ENCODE measurements at regions not wholly inside any gene's neighbourhood (a gene's known extent, or its start where the extent isn't known, plus 50 kb on each side); places are given as distances from the start of the nearest gene placed in this dataset.

DNA sequence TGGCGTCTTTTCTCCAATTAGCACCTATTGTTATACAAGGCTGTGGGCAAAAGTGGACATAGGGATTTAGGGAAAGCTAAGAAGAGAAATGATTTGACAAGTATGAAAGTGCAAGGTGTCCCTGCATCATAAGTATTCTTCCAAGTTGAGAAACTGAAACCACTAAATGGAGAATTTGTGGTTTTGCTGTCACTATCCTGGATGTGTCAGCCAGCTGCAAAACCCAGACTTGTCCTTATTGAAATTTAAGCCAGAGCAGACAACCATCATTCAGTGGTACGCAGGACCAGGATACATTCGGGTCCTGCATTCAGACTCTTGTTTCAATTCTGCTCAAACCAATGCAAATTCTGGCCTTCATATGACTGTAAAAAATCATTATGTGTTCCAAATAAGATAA, 384.8 kb upstream of the TGFBR2 start:
- peak; percentile 72 for ATAC-seq
- DNase-seq, result no peak

- ATAC-seq, result no peak
- DNase-seq, result no peak
These were observed 384.0 kb upstream of the TGFBR2 start for GRCh38 chr3:30222441-30222840.

DNA sequence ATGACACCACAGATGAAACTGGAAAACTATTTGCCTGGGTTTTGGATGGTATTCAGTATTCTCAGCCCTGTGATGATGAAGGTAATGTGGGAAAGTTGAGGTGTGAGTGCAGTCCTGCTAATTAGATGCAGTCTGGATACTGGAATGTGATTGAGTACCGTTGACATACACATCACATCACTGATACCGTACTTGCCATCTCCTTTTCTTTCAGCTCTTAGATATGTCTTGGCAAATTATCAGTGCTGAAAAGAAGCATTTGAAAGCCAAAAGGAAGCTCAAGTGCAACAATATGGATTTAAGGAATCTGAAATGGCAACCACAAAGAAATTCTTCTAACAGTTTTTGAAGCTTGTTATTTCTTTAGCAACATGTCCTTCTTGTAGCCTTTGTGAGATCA, 381.4 kb upstream of the TGFBR2 start:
- DNase-seq, result no peak
- ATAC-seq, result no peak

DNA sequence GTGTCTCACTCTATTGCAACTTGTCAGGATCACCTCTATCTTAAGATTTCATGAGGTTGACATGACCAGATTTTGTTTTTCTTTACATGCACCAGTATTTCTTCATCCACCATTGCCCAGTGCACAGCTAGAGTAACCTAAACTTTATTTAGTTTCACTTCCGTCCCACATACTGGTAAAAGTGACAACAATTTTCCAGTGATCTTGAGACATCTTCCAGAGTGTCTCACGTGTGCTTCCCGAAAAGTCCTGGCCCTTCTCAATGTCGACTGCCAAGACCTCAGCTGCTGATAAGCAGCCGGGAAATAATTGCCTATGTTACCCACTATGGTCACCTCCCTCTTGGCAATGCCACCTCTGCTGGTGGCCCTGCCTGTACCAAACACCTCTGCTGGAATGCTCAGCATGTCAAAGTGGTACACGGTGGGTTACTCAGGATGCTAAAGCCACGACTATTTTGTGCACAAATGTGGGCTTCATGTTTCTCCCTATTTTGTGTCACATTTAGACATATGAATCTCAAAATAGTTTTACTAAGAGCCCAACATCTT, 379.7 kb upstream of the TGFBR2 start:
- ATAC-seq (no peak), DNase-seq (no peak)

DNA sequence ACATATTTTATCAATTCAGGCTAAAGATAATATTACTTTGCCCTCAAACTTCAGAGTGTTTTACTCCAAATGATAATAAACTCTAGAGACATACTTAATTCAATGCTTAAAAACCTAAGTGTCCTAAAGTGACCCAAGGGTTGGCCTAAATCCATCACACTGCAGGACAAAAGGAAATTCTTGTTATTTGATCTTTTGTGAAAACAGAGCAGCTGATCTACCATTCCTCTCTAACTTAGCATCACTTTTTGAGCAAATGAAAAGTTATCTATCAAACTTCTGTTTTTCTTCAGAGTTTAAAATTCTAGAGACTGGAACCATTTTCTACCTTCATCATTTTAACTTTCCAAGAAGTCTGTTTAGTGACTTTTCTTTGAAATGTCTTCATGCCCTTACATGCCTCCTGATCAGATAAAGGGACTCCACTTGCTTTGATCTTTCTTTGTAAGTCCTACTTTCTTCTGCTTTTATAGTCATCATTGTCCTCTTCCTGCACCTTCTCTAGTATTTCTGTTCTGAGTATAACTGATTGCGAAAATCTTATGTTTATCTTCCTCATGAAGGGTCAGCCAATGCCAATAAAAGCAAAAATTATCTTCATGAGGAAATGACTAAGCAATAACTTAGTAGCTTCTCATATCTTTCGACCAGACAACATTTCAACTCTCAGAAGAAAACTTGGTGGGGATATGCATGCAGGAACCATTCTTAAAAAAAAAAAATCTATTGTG, 378.7 kb upstream of the TGFBR2 start:
- DNase-seq (no peak), ATAC-seq (no peak)

GRCh38 chr3:30228302-30228631, 378.1 kb upstream of the TGFBR2 start:
- ATAC-seq (no peak), DNase-seq (no peak)

DNA sequence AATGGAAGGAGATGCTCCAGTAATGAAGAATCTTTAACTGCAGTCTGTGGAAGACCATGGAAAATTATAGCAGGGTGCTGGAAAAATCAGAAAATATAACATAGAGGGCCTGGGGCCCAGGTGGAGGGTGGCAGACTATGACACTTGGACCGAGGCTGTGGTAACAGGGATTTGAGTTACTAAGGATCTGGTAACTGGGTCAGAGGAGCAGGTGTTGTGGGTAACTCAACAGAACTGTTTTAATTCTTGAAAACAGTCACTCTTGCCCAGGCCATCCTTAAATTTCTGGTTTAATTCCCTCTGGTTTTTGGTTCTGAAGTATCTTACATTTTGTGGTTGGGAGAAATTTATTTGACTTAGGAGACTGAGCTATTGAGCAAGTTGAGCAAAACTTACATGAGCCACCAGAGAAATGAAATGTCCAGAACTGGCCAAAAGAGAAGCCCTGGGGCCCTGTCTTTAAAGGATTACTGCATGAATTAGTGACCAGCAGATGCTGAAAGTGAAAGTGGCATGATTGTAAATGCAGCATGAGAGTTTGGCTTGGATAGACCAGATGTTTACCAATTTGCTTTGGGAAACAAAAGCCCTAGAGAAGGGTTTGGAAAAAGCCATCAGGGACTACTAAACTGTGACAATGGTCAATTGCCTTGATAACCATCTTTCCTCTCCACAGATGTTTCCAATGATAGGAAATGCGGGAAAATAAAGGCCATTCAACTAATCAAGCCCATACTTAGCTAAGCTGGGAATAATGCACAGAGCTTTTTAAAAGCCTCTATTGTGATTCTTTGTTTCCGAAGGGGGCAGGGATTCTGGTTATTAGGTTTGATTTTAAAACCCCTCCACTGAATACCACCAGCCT, 374.9 kb upstream of the TGFBR2 start:
- DNase-seq (no peak), ATAC-seq (no peak)

DNA sequence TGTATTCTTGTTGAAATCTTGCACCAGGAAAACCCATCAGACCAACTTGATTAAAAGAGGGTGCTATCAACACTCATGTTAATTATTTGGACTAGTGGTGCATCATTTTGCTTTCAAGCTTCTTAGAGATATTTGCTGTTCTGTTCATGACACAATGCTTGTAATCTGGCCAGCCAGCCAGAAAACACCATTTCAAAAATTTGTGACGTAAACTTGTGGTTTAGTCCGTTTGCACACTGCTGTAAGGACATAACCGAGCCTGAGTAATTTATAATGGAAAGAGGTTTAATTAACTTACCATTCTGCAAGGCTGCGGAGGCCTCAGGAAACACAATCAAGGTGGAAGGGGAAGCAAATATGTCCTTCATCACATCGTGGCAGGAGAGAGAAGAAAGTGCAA, 374.3 kb upstream of the TGFBR2 start:
- no peak for ATAC-seq
- DNase-seq, result no peak

GRCh38 chr3:30233913-30234646, 372.3 kb upstream of the TGFBR2 start:
- DNase-seq, result no peak
- ATAC-seq, result no peak

DNA sequence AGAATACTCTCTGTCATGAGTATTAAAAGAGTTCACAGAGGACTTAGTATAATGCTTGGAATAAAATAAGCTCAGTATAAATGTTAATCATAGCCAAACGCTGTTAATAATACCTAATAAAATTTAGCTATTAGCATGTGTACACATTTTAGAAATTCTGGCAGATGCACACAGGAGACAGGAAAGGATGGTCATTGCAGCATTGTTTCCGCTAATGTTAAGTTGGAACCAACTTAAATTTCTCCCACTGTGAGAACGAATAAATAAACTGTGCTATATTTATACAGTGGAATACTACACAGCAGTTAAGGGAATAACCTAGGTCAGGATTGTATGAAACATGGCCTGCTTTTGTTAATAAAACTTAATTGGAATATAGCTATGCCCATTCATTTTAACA, 370.4 kb upstream of the TGFBR2 start:
- ATAC-seq, result no peak
- DNase-seq, result no peak

GRCh38 chr3:30241721-30242120, 364.7 kb upstream of the TGFBR2 start:
- DNase-seq (no peak), ATAC-seq (no peak)

DNA sequence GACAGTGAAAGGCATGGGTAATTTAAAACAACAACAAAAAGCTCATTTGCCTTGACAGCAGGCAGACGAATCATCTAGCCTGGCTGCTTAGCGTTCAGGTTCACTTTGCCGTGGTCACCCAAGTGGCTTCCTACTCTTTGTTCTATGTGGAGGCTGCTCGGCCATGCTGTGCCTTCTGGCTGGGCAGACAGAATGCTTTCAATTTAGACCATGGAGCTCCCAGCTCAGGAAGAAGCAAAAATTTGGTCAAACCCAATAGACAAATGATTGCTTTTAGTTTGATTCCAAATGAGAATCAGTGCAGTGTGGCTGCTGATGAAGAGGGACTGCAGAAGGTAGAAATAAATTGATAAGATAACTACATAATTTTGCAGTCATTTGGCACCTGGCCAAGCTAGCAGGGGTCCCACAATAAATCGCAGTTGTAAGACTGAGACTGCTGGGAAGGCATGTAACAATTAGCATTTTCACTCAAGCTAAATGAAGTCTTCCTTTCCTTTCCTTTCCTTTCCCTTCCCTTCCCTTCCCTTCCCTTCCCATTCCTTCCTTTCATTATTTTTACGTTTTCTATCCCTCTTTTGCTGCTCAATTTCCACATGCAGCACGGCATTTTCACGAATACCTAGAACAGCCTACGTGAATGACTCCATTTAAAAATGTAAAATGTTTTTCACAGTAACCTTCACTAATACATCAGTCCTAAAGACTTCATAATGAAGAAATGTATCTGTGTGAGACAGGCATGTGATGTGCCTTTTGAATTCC, 360.4 kb upstream of the TGFBR2 start:
- ATAC-seq (no peak), DNase-seq (no peak)

GRCh38 chr3:30248423-30248822, 358.0 kb upstream of the TGFBR2 start:
- DNase-seq (no peak), ATAC-seq (peak; percentile 57)

- DNase-seq, result no peak
- ATAC-seq, result no peak
These were observed 353.9 kb upstream of the TGFBR2 start for GRCh38 chr3:30252474-30252873.

DNA sequence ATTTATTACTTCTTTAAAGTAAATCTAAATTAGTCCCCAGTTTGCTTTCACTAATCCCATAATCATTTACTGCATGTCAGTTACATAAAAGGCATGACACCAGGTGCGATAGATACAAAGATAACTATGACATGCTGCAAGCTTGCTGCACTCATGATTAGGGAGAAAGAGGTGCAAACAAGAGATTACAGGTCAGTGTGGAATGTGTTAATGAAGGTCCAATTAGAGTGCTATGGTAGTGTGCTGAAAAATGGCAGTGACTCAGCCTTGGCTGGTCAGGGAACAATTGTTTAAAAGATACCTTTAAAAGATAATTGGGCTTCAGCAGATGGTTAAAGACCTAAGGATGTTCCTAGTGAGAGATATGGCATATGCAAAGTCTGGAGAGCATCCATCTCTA, 352.6 kb upstream of the TGFBR2 start:
- no peak for ATAC-seq
- DNase-seq, result no peak

- ATAC-seq, result no peak
- no peak for DNase-seq
These were observed 349.9 kb upstream of the TGFBR2 start for GRCh38 chr3:30256474-30256873.

- no peak for ATAC-seq
- no peak for DNase-seq
These were observed 347.7 kb upstream of the TGFBR2 start for GRCh38 chr3:30258426-30259392.

DNA sequence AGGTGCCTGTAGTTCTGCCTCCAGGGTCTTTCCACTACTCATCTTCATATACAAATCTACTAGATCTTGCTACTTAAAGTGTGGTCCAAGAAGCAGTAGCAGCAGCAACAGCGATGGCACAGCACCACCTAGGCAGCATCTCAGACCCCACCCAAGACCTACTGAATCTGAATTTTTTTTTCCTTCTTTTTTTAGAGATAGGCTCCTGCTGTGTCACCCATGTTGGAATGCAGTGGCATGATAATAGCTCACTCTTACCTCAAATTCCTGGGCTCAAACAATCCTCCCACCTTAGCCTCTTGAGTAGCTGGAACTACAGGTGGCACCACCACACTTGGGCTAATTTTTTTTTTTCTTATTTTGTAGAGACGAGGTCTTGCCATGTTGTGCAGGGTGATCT, 346.7 kb upstream of the TGFBR2 start:
- ATAC-seq, result no peak
- no peak for DNase-seq

- ATAC-seq (no peak), DNase-seq (no peak)
These were observed 345.6 kb upstream of the TGFBR2 start for GRCh38 chr3:30260762-30261161.

DNA sequence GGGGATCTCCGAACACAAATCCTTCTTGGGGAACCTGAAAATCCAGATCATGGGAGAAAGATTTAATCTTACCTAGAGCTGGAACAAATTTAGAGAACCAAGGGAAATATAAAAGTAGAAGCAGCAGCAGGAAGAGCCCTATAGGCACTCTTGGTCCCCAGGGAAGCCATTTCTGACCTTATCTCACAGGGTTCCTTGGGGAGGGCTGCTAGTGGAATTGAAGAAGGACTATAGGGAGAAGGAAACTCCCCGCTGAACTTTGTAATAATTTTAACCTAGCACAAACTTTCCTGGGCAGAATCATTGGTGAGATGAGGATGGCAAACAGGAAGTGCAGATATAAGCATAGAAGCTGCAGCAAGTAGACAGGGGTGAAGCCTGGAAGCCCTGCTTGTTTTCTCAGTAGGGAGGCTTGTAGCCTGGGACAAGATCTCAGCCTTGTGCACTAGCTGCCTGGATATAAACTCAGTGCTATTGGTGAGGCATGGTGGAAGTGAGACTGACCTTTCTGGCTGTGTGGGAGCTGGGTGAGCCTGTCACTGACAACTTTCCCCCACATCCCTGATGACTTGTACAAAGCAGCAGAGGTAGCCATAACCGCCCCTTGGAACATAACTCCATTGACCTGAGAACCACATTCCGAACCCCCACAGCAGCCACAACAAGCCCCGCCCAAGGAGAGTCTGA, 343.0 kb upstream of the TGFBR2 start:
- ATAC-seq, result peak; percentile 77

More for the DNA sequence above, 343.0 kb upstream of the TGFBR2 start:
- peak; percentile 9 for DNase-seq
